Adrenal gland (tissue), 5 donors: ENCODE measurements at regions not wholly inside any gene's neighbourhood (a gene's known extent, or its start where the extent isn't known, plus 50 kb on each side); places are given as distances from the start of the nearest gene placed in this dataset.

Experiments
- CTCF ChIP-seq, 6 experiments: fragments of 450-650 bp in 4 of 6; fragments of 200-600 bp in 2 of 6; sonication (generic) in 1 of 6; IDR thresholded peaks; 1 replicate in 5 of 6; 2 replicates in 1 of 6; pipeline versions ENCODE4 v1.5.1 to v1.8.0; 2016 to 2021; ENCODE audit warnings: antibody characterized with exemption in 6 of 6, mild to moderate bottlenecking in 2 of 6, moderate library complexity in 1 of 6
- POLR2A ChIP-seq, 2 donors: fragments of 450-650 bp; IDR thresholded peaks; one replicate each; pipeline ENCODE4 v1.6.1; 2017; ENCODE audit warnings: antibody characterized with exemption in 2 of 2, mild to moderate bottlenecking in 2 of 2, moderate library complexity in 1 of 2
- donor health status: DM: no; HTN: no; CAD: no.

DNA sequence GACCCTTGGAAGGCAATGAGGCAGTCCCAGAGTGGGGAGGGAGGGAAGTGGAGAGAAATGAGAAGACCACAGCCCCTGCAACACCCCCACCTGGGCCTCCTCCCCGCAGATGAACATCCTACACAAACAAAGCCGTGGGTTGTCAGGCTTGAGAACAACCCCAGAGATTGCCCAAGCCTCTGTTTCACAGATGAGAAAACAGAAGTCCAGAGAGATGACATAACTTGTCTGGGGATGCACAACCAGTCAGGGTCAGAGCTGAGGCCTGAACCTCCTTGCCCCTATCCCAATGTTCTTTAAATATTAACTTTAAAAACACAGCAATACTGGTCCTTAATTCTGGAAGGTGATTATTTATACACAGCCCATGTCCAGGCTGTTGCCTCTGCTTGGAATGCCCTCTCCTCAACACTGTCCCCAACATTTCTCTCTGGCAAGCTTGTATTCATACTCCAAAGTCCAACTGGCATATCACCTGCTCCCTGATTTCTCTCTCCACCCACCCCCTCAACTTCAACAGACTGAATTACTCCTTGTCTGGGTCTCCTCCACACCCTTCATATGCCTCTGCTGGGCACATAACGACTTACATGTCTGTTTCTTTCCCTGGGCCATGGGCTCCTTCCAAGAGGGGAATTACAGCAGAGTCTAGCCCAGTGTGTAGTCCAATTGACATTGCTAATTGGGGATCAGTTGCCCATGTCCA, 135.5 kb upstream of the LRFN2 start:
- TF ChIP-seq CTCF (IDR thresholded peaks at IDR 0.05) (no peak), POLR2A (IDR thresholded peaks at IDR 0.05) (no peak)
